Stimulated activated naive CD4-positive, alpha-beta T cell treated with Interleukin-2 at 50 U/mL for 16 hours (primary cell): ENCODE measurements at regions not wholly inside any gene's neighbourhood (a gene's known extent, or its start where the extent isn't known, plus 50 kb on each side); places are given as distances from the start of the nearest gene placed in this dataset.

Experiments
- DNase-seq: peaks from one replicate; lab custom pipeline; 2025; lab: John Stamatoyannopoulos, UW

- DNase-seq = no peak
Observed at GRCh38 chr10:124286621-124287020, 132.1 kb downstream of the OAT start.

DNA sequence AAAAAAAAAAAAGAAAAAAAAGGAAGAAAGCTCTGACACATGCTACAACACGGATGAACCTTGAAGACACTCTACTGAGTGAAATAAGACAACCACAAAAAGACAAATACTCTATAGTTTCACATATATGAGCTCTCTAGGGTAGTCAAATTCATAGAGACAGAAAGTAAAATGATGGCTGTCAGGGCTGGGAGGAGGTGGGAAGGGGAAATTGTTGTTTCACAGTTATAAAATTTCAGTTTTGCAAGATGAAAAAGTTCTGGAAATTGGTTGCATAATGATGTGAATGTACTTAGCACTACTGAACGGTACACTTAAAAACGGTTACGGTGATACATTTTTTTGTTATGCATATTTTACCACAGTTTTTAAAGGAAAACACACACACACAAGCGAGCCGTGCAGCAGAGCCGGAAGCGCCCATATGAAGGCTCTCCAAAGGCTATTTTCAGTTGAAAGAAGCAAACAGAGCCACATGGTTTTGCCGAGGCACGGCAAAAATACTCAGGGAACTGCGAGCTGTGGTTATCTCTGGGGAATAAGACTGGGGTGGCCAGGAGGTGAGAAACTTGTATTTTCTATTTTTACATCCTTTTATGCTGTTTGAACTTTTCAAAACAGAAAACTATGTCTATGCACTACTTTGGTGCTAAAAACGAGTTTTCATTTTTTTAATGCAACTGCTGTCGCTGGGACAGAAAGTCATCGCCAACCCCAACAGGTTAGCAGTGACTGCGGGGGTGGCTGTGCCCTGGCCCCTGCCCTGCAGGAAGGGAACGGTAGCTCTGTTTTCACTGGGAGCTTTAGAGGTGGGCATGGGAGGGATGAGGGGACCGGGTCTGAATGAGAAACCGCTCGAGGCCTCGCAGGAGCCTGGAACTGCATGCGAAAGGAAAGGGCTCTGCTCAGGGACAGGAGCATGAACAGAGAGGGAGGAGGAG, 132.9 kb downstream of the OAT start:
- no peak for DNase-seq

DNA sequence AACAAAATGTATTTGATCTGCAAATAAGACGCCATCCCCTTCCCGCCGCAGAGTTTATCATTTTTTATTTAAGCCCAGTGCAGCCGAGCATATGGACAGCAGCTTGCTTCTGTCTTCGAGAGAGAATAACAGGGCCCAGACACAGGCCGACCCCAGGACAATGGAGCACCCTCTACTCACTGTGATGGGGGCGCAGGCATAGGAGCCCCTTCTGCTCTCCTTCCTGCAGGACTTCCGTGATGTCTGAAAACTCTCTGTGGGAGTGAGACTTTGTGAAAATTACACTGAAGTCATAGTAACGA, 134.8 kb downstream of the OAT start:
- DNase-seq = no peak

DNA sequence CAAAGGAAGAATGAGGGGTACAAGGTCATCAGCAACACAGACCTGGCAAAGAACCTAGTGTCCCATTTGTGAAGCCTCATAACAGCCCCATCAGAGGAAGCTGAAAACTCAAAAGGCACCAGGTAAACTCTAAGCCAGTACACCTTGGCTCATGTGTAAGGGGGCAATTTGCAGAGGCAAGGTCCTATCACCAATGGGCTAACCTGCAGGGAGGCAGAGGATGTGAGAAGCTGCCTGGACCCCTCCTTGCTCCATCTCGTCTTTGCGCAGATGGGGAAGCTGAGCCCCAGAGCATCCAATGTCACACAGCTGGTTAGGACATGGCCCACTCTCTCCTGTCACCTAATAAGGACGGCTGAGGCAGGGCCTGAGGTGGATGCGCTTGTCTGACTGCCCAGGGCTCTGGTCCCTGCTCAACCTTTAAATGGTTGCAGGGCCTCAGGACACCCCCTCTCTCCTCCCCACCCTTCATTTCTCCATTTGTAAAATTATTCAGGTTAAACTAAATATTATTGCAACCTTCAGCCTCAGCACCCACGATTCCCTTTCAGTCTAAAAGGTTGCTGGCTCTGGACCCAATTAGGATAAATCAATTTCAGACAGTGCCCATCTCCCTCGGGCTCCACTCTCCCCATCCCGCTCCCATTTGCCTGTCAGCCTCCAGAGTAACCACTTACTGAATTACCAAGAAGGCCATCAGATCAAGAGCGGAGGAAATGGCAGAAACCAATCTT, 135.3 kb downstream of the OAT start:
- no peak for DNase-seq

DNA sequence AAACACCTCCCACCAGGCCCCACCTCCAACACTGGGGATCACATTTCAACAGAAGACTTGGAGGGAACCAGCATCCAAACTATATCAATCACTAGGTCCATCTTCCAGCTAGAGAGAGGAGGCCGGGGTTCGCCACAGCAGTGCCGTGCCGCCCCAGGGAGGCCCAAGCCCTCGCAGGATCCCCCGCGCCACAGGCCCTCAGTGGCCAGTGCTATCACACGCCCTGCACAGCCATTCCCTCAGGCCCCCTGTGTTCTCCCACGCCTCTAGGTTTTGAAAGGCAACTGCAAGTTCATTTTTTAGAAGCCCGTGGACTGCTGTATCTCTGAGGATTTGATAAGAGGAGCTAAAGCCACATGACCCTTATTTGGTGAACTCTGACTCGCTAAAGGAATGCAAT, 136.4 kb downstream of the OAT start:
- no peak for DNase-seq

DNA sequence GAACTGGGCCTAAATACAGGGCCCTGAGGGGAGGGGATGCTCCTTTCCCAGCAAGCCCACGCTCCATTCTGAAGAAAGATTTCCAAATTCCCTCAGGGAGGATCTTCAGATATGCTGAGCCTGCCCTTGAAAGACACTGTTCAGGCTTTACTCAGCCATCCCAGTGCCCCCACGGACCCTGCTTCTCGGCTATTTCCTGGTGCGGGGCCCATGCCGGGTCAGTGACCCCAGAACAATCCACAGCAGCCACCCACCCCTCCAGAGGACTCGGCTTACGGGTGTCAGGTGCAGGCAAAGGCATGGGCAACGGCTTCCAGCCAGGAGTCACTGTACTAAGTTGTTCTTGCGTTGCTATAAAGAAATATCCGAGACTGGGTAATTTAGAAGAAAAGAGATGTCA, 137.1 kb downstream of the OAT start:
- no peak for DNase-seq

- DNase-seq = no peak
Observed at GRCh38 chr10:124280916-124281315, 137.8 kb downstream of the OAT start.

- no peak for DNase-seq
Observed at GRCh38 chr10:124279882-124280281, 138.8 kb downstream of the OAT start.

- no peak for DNase-seq
Observed at GRCh38 chr10:124279298-124279697, 139.4 kb downstream of the OAT start.

GRCh38 chr10:124278356-124278755, 140.4 kb downstream of the OAT start:
- no peak for DNase-seq

DNA sequence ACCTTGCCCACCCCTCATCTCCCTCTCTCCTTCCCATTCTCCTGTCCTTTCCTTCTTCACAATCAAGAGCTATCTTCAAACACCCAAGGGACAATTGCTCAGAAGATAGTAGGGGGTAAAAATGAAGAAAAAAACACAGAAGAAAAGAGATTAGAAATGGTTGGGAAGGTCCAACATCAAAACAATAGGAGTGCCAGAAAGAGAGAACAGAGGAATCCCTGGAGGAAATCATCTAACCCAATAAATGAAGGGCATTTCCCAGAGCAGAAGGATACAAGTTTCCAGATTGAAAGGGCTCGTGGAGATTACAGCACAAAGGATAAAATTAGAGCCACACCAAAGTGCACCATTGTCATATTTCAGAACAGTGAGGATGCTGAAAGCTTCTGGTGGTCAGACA, 145.6 kb downstream of the OAT start:
- DNase-seq = no peak

DNA sequence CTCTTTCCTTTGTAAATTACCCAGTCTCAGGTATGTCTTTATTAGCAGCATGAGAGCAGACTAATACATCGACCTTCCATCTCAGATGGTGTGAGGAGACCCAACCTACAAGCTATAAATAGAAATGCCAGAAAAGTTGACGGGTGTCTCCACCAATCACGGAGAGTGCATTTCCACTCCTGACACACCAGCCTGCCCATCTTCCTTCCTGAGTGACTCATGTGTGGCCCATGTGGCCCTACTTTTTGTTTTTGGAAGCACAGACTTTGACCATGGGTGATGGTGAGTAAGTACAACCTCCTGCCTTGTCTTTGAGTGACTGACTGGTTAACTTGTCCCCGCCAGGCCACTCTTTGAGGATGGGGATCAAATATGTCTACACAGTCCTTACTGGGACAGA, 147.0 kb downstream of the OAT start:
- DNase-seq = no peak

DNA sequence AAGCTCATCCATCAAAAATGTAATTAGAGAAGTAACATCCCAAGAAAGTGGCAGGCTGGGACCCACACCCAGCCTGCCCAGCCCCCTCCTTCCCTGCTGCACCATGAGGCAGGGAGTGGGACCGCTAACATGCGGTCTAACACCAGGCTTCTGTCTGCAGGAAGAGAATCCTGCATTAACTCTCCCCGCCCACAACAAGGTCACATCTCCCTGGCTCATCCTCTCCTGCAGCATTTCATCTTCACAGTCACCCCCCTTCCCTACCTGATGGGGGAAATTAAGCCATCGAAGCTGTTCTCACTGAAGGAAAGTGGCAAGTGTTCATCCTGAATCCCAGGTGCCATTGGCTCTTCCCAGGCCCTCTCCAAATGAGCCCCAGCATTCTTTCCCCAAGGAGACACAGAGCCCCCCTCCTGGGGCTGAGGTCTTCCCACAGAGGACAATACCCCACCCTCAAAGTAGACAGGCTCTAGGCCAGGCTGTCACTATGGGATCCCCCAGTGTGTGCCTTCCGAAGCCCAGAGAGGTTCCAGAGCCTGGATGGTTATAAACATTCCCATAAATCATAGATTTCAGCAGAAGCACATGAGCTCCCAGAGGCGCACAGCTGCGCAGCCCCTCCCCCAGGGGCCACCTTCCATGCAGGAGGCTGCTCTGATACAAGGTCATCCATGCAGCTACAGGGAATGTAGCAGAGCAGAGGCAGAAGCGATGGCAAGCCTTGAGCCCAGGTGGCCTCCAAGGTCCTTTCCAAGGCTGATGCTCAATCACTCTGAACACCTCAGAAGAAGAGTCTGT, 148.0 kb downstream of the OAT start:
- no peak for DNase-seq

DNA sequence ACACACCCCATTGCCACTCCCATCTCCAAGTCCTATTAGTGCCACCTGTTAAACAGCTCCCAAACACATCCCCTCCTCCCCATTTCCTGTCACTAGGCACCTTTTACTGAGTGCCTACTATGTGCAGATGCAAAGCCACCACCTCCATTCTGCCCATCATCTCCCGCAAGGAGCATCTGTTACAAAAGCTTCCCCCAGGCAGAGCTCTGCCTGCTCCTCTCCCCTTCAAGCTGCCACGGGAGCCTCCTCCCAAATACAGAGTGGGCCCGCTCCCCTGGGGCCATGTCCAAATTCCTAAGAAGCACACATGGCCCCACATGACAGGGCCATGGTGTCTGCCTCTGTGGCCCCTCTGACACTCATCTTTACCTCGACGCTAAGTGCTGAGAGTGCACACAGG, 149.7 kb downstream of the OAT start:
- DNase-seq = no peak

- no peak for DNase-seq
Observed at GRCh38 chr10:124267911-124268549, 150.7 kb downstream of the OAT start.

DNA sequence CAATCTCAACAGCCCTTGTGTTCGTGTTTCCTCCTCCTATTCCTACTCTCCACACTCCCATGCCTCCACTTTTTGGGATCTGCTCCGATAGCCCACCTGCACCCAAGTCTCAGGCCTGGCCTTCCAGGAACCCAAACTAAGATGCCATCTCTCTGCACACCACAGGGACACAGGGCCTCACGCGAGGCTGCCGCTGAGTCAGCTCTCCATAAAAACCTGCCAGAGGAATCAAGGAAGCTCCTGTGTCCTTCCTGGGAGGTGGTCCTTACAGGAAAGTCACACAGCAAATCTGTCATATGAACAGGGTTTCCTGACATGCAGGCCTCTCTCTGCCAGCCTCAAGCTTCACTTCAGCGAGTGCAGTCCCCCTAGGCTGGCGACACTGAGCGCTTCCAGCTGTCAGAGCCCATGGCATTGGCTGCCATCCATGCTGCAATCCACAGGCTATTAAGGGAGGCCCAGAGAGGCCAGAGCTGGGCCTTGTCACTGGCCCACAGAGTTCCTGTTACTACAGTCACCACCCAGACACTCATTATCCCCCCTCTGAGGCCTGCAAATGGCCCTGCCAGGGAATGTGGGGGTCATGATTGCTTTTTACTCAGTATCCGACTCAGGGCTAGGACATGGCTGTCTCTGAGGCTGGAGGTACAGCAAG, 151.4 kb downstream of the OAT start:
- no peak for DNase-seq

- no peak for DNase-seq
Observed at GRCh38 chr10:124266468-124267230, 152.1 kb downstream of the OAT start.

DNA sequence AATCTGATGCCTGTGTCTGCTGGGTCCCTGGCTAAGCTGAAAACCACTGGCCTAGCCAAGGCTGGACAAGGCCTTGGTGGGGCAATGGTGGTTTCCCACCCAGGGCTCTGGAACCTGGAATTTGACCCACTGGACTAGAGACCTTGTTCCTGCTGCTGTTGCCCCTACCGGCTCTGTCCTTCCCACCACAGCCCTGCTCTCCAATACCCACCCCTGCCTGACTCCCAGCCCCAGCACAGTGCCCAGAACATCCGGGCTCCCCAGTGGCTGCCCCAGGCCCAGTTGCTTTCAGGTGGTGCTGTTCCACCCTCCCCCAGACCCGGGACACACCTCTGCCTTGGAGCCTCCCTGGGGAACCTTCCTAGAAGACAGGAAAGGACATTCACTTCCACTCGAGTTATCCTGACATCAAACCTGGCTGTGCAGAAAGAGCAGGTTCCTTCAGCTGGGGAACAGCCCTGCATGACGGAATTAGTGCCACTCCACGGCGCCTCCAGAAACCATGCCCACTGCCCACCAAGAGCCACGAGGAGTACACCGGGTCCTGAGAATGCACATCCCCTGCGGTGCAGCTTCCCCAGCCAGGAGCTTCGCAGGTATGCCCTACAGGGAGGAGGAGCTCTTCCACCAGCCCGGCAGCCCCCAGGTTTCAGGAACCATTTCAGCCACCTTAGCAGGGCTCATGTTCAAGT, 152.8 kb downstream of the OAT start:
- DNase-seq = no peak

DNA sequence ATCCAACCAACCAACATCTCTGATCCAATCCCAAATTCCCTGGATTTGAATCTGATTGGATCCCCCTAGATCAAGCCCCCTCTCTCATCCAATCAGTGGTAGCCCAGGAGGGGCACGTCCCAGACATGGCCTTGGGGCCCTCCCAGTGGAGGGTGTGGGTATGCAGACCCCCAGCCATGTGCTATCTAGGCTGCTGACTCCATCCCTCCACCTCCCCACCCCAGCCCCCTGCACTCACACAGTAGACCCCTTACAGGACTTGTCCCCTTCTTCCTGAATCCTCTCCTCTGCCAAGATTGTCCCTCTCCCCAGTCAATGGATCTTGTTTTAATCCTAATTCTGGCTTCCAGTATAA, 153.4 kb downstream of the OAT start:
- no peak for DNase-seq

GRCh38 chr10:124264711-124265390, 153.9 kb downstream of the OAT start:
- no peak for DNase-seq
